OCI-LY7 (cell line): ENCODE measurements at regions not wholly inside any gene's neighbourhood (a gene's known extent, or its start where the extent isn't known, plus 50 kb on each side); places are given as distances from the start of the nearest gene placed in this dataset.

Experiments
- BruUV-seq: library from RNA; stranded (reverse); fragments of 400-500 nt; replicated peaks from 2 replicates; lab custom pipeline; 2021; lab: Mats Ljungman, UMichigan
- CTCF ChIA-PET: fragments of 300-600 bp; sonication (Branson Sonifier 250); formaldehyde crosslinking; loops from one replicate; lab custom pipeline; 2022; ENCODE audit warnings: antibody characterized with exemption; ENCODE audit not compliant: unreplicated experiment; lab: Charles Lee
- POLR2A ChIA-PET: fragments of 300-600 bp; sonication (Branson Sonifier 250); formaldehyde crosslinking; loops from one replicate; lab custom pipeline; 2022; ENCODE audit warnings: antibody characterized with exemption; lab: Charles Lee
- DNase-seq: peaks from one replicate; pipeline ENCODE4 v3.0.0-alpha.2; 2015; ENCODE audit warnings: low spot score
- H2AFZ ChIP-seq: fragments of 200-600 bp; sonication (generic), shearing (Covaris generic); 2 replicates; pipeline ENCODE4 v1.6.1; 2014; ENCODE audit warnings: mild to moderate bottlenecking, antibody characterized with exemption, low read length, moderate library complexity
- H3K27ac ChIP-seq: fragments of 200-600 bp; sonication (generic); 2 replicates; pipeline ENCODE4 v1.5.1; 2014; ENCODE audit warnings: mixed run types, low read depth, mild to moderate bottlenecking, moderate library complexity, low read length, inconsistent platforms; ENCODE audit not compliant: poor library complexity, severe bottlenecking
- H3K36me3 ChIP-seq: fragments of 200-600 bp; sonication (generic); 2 replicates; pipeline ENCODE4 v1.6.1; 2014; ENCODE audit warnings: mild to moderate bottlenecking, antibody characterized with exemption, low read length, moderate library complexity, mixed read lengths; ENCODE audit not compliant: insufficient read depth
- H3K4me1 ChIP-seq: fragments of 200-600 bp; sonication (generic); 2 replicates; pipeline ENCODE4 v1.5.1; 2014; ENCODE audit warnings: mild to moderate bottlenecking, low read length; ENCODE audit not compliant: insufficient read depth, poor library complexity, severe bottlenecking
- H3K4me2 ChIP-seq: fragments of 200-600 bp; sonication (generic); 2 replicates; pipeline ENCODE4 v1.6.1; 2014; ENCODE audit warnings: mild to moderate bottlenecking, low read length
- H3K4me3 ChIP-seq: fragments of 200-600 bp; sonication (generic); 2 replicates; pipeline ENCODE4 v1.5.1; 2014; ENCODE audit warnings: mild to moderate bottlenecking, low read depth, low read length; ENCODE audit not compliant: poor library complexity, severe bottlenecking
- H3K79me2 ChIP-seq: fragments of 200-600 bp; sonication (generic); 2 replicates; pipeline ENCODE4 v1.6.1; 2016; ENCODE audit warnings: low read depth, mild to moderate bottlenecking, low read length, moderate library complexity, mixed read lengths; ENCODE audit not compliant: insufficient read depth
- H3K9me2 ChIP-seq: fragments of 200-600 bp; sonication (generic); 2 replicates; pipeline ENCODE4 v1.6.1; 2016; ENCODE audit warnings: mild to moderate bottlenecking, low read length, mixed read lengths; ENCODE audit not compliant: insufficient read depth
- H3K9me3 ChIP-seq: fragments of 200-600 bp; sonication (generic); 2 replicates; pipeline ENCODE4 v1.6.1; 2014; ENCODE audit warnings: mild to moderate bottlenecking, mixed run types, low read length, mixed read lengths
- H4K20me1 ChIP-seq: fragments of 200-600 bp; sonication (generic); 2 replicates; pipeline ENCODE4 v1.6.1; 2014; ENCODE audit warnings: mild to moderate bottlenecking, antibody characterized with exemption, low read length, moderate library complexity, mixed read lengths; ENCODE audit not compliant: insufficient read depth
- CTCF ChIP-seq: fragments of 200-600 bp; sonication (generic); conservative IDR thresholded peaks from 2 replicates; pipeline ENCODE4 v1.5.1; 2014; ENCODE audit warnings: mild to moderate bottlenecking, antibody characterized with exemption, low read length, moderate library complexity, mixed read lengths
- EZH2phosphoT487 ChIP-seq: fragments of 200-600 bp; sonication (generic); IDR thresholded peaks from 2 replicates; pipeline ENCODE4 v1.6.1; 2018; ENCODE audit warnings: low read depth, borderline replicate concordance, mild to moderate bottlenecking, mixed run types, antibody characterized with exemption, low read length, moderate library complexity, mixed read lengths
- intact Hi-C: fragments of 100-400 bp; cut with micrococcal nuclease; formaldehyde crosslinking; loops from one replicate; pipeline ENCODE4 v1.10.0; 2022; ENCODE audit not compliant: unreplicated experiment

DNA sequence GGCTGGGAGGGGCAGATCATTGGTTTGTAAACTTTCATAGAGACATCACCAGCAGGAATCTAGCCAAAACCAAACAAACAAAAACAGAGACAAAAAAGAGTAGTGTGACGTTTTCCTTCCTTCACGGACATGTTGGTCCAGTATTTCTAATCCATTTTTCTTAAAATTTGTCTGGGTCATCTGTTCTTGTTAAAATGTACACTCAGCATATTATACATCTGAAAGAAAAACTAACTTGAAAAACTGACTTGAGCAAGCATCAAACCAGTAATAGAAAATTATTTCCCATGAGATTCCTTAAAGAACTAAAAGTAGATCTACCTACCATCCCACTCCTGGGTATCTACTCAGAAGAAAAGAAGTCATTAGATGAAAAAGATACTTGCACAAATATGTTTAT, 164.2 kb downstream of the KLF6 start:
- ChIA-PET POLR2A (interaction anchor here (0.9 kb wide), 1 partner anchor 88 kb away, joined by 5 read pairs; no protein-coding TSS in a partner anchor), CTCF (no interaction called here)
- peaks cover 8% of the 10 kb centered on the region; the same call in 1 of the 2 replicates for H3K36me3 ChIP-seq
- no peak overlapping the region for H3K4me2 ChIP-seq
- no peaks in the 10 kb centered on the region for H3K79me2 ChIP-seq
- peaks cover 46% of the 10 kb centered on the region for H3K4me1 ChIP-seq
- no peak for DNase-seq
- H2AFZ ChIP-seq: no peak overlapping the region
- H3K9me2 ChIP-seq: no peaks in the 10 kb centered on the region
- intact Hi-C loops: loop anchor here (5.0 kb wide), 1 partner anchor 141 kb away; no protein-coding TSS in a partner anchor
- peaks cover 34% of the 10 kb centered on the region; the same call in 1 of the 2 replicates for H3K9me3 ChIP-seq
- H3K27ac ChIP-seq: no peak overlapping the region
- H4K20me1 ChIP-seq: no peaks in the 10 kb centered on the region
- no peak overlapping the region for H3K4me3 ChIP-seq
- no TSS peak for BruUV-seq
- TF ChIP-seq CTCF: no peak
- no peak for TF ChIP-seq EZH2phosphoT487

DNA sequence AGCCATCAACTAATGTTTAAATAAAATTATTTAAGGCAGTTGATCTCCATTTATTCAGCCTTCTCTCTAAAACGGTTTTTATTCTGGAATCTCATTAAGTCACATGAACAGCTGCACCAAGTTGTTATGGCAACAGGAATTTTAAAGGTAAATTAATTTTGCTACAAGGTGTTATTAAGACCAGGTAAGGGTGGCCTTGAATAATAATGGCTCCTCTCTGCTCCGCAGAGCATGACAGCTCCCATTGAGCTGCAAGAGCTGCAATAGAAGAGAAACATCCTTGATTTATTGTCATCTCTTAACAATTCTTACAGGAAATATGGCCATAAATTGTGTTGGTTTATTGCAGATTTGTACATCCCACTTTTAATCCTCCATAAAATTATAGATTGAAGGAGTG, 165.8 kb downstream of the KLF6 start:
- H3K36me3 ChIP-seq: peaks cover 8% of the 10 kb centered on the region; the same call in 1 of the 2 replicates
- intact Hi-C loops: no loop called here
- CTCF ChIA-PET: no interaction called here
- H3K4me1 ChIP-seq: peaks cover 30% of the 10 kb centered on the region
- no peak overlapping the region for H3K4me2 ChIP-seq
- H3K9me3 ChIP-seq: peaks cover 34% of the 10 kb centered on the region; the same call in 1 of the 2 replicates
- no peaks in the 10 kb centered on the region for H3K9me2 ChIP-seq
- no peaks in the 10 kb centered on the region for H3K79me2 ChIP-seq
- H4K20me1 ChIP-seq: no peaks in the 10 kb centered on the region
- no peak overlapping the region for H3K27ac ChIP-seq
- TF ChIP-seq CTCF (no peak), EZH2phosphoT487 (no peak)
- no peak for DNase-seq
- POLR2A ChIA-PET: interaction anchor here (0.8 to 1.2 kb wide), 2 partner anchors 8 to 10 kb away, joined by 3 to 4 read pairs; no protein-coding TSS in a partner anchor
- no TSS peak for BruUV-seq
- no peak overlapping the region for H2AFZ ChIP-seq
- H3K4me3 ChIP-seq: no peak overlapping the region

DNA sequence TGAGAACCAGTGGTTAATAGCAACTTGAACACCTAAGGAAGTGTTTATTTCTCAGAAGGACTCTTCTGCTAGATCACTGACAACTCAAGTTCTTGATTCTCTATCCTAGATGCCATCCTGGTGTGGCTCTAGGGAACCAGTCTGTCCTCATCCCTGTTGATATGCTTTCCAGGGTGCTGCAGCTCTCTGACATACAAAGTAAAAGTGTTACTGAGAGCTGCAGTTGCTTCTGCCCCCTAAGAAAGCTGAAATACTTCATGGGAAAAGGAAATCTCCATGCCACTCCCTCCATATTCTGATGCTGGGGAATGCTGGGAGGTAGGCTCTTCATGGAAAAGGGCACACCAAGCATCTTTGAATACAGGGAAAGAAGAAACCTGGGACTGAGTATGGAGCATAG, 168.1 kb downstream of the KLF6 start:
- TF ChIP-seq CTCF (no peak), EZH2phosphoT487 (no peak)
- peaks cover 33% of the 10 kb centered on the region; the same call in 1 of the 2 replicates for H3K9me3 ChIP-seq
- H3K4me3 ChIP-seq: no peak overlapping the region
- H3K79me2 ChIP-seq: no peaks in the 10 kb centered on the region
- POLR2A ChIA-PET: no interaction called here
- no peak for DNase-seq
- H2AFZ ChIP-seq: no peak overlapping the region
- no peak overlapping the region for H3K27ac ChIP-seq
- intact Hi-C loops: no loop called here
- CTCF ChIA-PET: no interaction called here
- BruUV-seq: no TSS peak
- H3K36me3 ChIP-seq: no peaks in the 10 kb centered on the region; the same call in 1 of the 2 replicates
- no peaks in the 10 kb centered on the region for H4K20me1 ChIP-seq
- no peak overlapping the region for H3K4me2 ChIP-seq
- peaks cover 6% of the 10 kb centered on the region for H3K4me1 ChIP-seq
- H3K9me2 ChIP-seq: no peaks in the 10 kb centered on the region
